ENCODE measurements at regions not wholly inside any gene's neighbourhood (a gene's known extent, or its start where the extent isn't known, plus 50 kb on each side); places are given as distances from the start of the nearest gene placed in this dataset.

GRCh38 chr16:66263973-66264310 lies 102.5 kb upstream of the CDH5 start:
- no peaks in the 10 kb centered on the region for H3K79me1 ChIP-seq (ENCODE audit: low read depth in 1 of 2, low read length in 2 of 2)
- BruUV-seq (replicated peaks), result no TSS peak
- peak overlapping the region; percentile 98 for H2BK120ac ChIP-seq (ENCODE audit: low read depth, low read length)
- H3K18ac ChIP-seq (ENCODE audit: low read depth, low read length), result no peak overlapping the region; the same call in 1 of the 2 replicates
- no peaks in the 10 kb centered on the region for H4K20me1 ChIP-seq (ENCODE audit: insufficient read depth, low read length)
- TF ChIP-seq CEBPB (IDR thresholded peaks at IDR 0.05; ENCODE audit: low read depth, low read length) (no peak), RCOR1 (IDR thresholded peaks at IDR 0.05; ENCODE audit: insufficient replicate concordance, low read length) (no peak), CHD1 (IDR thresholded peaks at IDR 0.05; ENCODE audit: low read depth, low read length) (no peak), MXI1 (IDR thresholded peaks at IDR 0.05; ENCODE audit: borderline replicate concordance, low read depth, low read length) (no peak), POLR2A (IDR thresholded peaks at IDR 0.05; ENCODE audit: low read depth, low read length) (no peak), MAZ (IDR thresholded peaks at IDR 0.05; ENCODE audit: borderline replicate concordance, low read depth, low read length) (no peak), SMC3 (IDR thresholded peaks at IDR 0.05; ENCODE audit: low read depth, low read length) (no peak), RFX5 (IDR thresholded peaks at IDR 0.05; ENCODE audit: low read depth, low read length) (no peak), USF2 (IDR thresholded peaks at IDR 0.05; ENCODE audit: low read depth, low read length) (no peak), FOS (IDR thresholded peaks at IDR 0.05; ENCODE audit: low read depth, low read length) (no peak), MAFK (IDR thresholded peaks at IDR 0.05; ENCODE audit: low read depth, low read length) (no peak), RAD21 (IDR thresholded peaks at IDR 0.05; ENCODE audit: low read length) (no peak), CTCF (conservative IDR thresholded peaks at IDR 0.05; ENCODE audit: low read depth, low read length) (no peak), BHLHE40 (IDR thresholded peaks at IDR 0.05; ENCODE audit: low read depth, low read length) (no peak), ELK1 (IDR thresholded peaks at IDR 0.05; ENCODE audit: borderline replicate concordance, low read depth, low read length) (no peak), NFE2L2 (IDR thresholded peaks at IDR 0.05; ENCODE audit: low read depth, low read length) (no peak)
- H4K8ac ChIP-seq (ENCODE audit: low read depth in 2 of 2, low read length in 2 of 2), result no peak overlapping the region
- peak overlapping the region; percentile 42; the same call in 1 of the 2 replicates for H4K91ac ChIP-seq (ENCODE audit: insufficient read depth, low read depth, low read length)
- intact Hi-C loops (cut with micrococcal nuclease), result no loop called here
- H2BK15ac ChIP-seq (ENCODE audit: low read depth, low read length), result 0 out of 3 replicates have a peak overlapping the region, but pooled peaks have one; percentile 68
- dilution Hi-C loops (cut with HindIII; ENCODE audit: low sequenced_read_pairs, unreplicated experiment), result no loop called here
- peak overlapping the region; percentile 24; the same call in 1 of the 2 replicates for H2AK5ac ChIP-seq (ENCODE audit: low read depth, low read length)
- no peak overlapping the region for H2AFZ ChIP-seq (replicated peaks; ENCODE audit: low read length, poor library complexity)
- no peak overlapping the region for H3K4me3 ChIP-seq (ENCODE audit: insufficient read depth, low read depth, low read length)
- CTCF ChIA-PET, result no interaction called here
- no peak overlapping the region for H3K27ac ChIP-seq (ENCODE audit: insufficient read depth, low read length)
- H4K5ac ChIP-seq (ENCODE audit: low read depth, low read length), result no peak overlapping the region
- H3K4me1 ChIP-seq (ENCODE audit: control insufficient read depth, insufficient read depth, low read length), result peaks cover 26% of the 10 kb centered on the region
- H2BK20ac ChIP-seq (ENCODE audit: low read depth, low read length), result peak overlapping the region; percentile 26
- POLR2A ChIA-PET (ENCODE audit: unreplicated experiment), result no interaction called here
- no peaks in the 10 kb centered on the region for H3K9me3 ChIP-seq (ENCODE audit: control insufficient read depth, insufficient read depth, low read length)
- H3K56ac ChIP-seq (ENCODE audit: extremely low read depth, insufficient read depth, low read length), result no peak overlapping the region
- H3K27me3 ChIP-seq (ENCODE audit: control insufficient read depth, insufficient read depth, low read length), result no peaks in the 10 kb centered on the region
- peak overlapping the region; percentile 57; the same call in 1 of the 2 replicates for H3K4ac ChIP-seq (ENCODE audit: low read depth, low read length)
- no peak overlapping the region for H3K4me2 ChIP-seq (ENCODE audit: low read depth, low read length)
- no peak overlapping the region for H2AK9ac ChIP-seq (replicated peaks; ENCODE audit: low read depth, low read length, poor library complexity)
- no peak overlapping the region for H3K23ac ChIP-seq (ENCODE audit: low read depth, low read length)
- no peak overlapping the region for H3K14ac ChIP-seq (replicated peaks; ENCODE audit: low read depth, low read length)
- ATAC-seq (ENCODE audit: low read depth) (no peak), DNase-seq (no peak)
- WGBS, 2 experiments (ENCODE audit: extremely low coverage in 2 of 2, insufficient read length in 1 of 2), result no CpG with 5 or more reads among the region's 1 CpG
- H3K9me1 ChIP-seq (ENCODE audit: insufficient read depth, low read length), result peaks cover 21% of the 10 kb centered on the region
- H3K36me3 ChIP-seq (ENCODE audit: control insufficient read depth, insufficient read depth, low read length), result no peaks in the 10 kb centered on the region
- no peak overlapping the region for H3K9ac ChIP-seq (ENCODE audit: low read depth, low read length)
- in situ Hi-C loops (cut with MboI; ENCODE audit: low sequenced_read_pairs), result no loop called here
- H2BK5ac ChIP-seq (ENCODE audit: low read depth, low read length, poor library complexity, severe bottlenecking), result no peak overlapping the region
